IMR-90 (cell line): ENCODE measurements at regions not wholly inside any gene's neighbourhood (a gene's known extent, or its start where the extent isn't known, plus 50 kb on each side); places are given as distances from the start of the nearest gene placed in this dataset.
A peak's percentile ranks its signal among the peaks of the same experiment; 100 is the strongest.

Source experiments
- ATAC-seq: fragments of 200-7000 bp; cut with Tn5 transposase; 2 replicates; pipeline ENCODE4 v1.9.1; 2020; ENCODE audit warnings: low read depth, mild to moderate bottlenecking, moderate library complexity
- BruUV-seq: library from RNA; stranded (reverse); fragments of 400-500 nt; replicated peaks from 2 replicates; lab custom pipeline; 2021; lab: Mats Ljungman, UMichigan
- CTCF ChIA-PET: fragments of 300-600 bp; formaldehyde crosslinking; extraction: SDS; loops from one replicate; lab custom pipeline; 2021; ENCODE audit warnings: antibody characterized with exemption; lab: Yijun Ruan, JAX
- POLR2A ChIA-PET: fragments of 300-600 bp; sonication (Branson Sonifier 250); formaldehyde crosslinking; loops from one replicate; lab custom pipeline; 2022; ENCODE audit warnings: antibody characterized with exemption; ENCODE audit not compliant: unreplicated experiment; lab: Charles Lee
- DNase-seq: peaks from one replicate; pipeline ENCODE4 v3.0.0; 2013
- H2AFZ ChIP-seq: replicated peaks from 2 replicates; pipeline ENCODE3; 2013; ENCODE audit warnings: low read length, mild to moderate bottlenecking; ENCODE audit not compliant: poor library complexity
- H2AK5ac ChIP-seq: 2 replicates; pipeline ENCODE4 v1.6.1; 2013; ENCODE audit warnings: low read depth, low read length, inconsistent platforms
- H2AK9ac ChIP-seq: replicated peaks from 2 replicates; pipeline ENCODE3; 2013; ENCODE audit warnings: mild to moderate bottlenecking, low read depth, low read length, moderate library complexity; ENCODE audit not compliant: poor library complexity
- H2BK120ac ChIP-seq: 2 replicates; pipeline ENCODE4 v1.6.1; 2013; ENCODE audit warnings: low read depth, low read length, inconsistent platforms
- H2BK15ac ChIP-seq: 3 replicates; pipeline ENCODE4 v1.6.1; 2013; ENCODE audit warnings: low read depth, low read length, inconsistent platforms
- H2BK20ac ChIP-seq: 2 replicates; pipeline ENCODE4 v1.6.1; 2013; ENCODE audit warnings: low read depth, mild to moderate bottlenecking, inconsistent platforms, low read length, moderate library complexity
- H2BK5ac ChIP-seq: 2 replicates; pipeline ENCODE4 v1.6.1; 2013; ENCODE audit warnings: mild to moderate bottlenecking, low read depth, low read length, inconsistent platforms; ENCODE audit not compliant: poor library complexity, severe bottlenecking
- H3K14ac ChIP-seq: replicated peaks from 2 replicates; pipeline ENCODE4 v1.6.1; 2013; ENCODE audit warnings: low read depth, low read length, inconsistent platforms
- H3K18ac ChIP-seq: 2 replicates; pipeline ENCODE4 v1.6.1; 2013; ENCODE audit warnings: low read depth, low read length, control low read depth
- H3K23ac ChIP-seq: 2 replicates; pipeline ENCODE4 v1.6.1; 2013; ENCODE audit warnings: low read depth, low read length, inconsistent platforms
- H3K27ac ChIP-seq: 2 replicates; pipeline ENCODE4 v1.5.1; 2013; ENCODE audit warnings: mild to moderate bottlenecking, control low read depth, low read length; ENCODE audit not compliant: insufficient read depth
- H3K27me3 ChIP-seq: 2 replicates; pipeline ENCODE4 v1.6.1; 2013; ENCODE audit warnings: low read length; ENCODE audit not compliant: control insufficient read depth, insufficient read depth
- H3K36me3 ChIP-seq: 2 replicates; pipeline ENCODE4 v1.6.1; 2013; ENCODE audit warnings: low read length, mixed read lengths; ENCODE audit not compliant: control insufficient read depth, insufficient read depth
- H3K4ac ChIP-seq: 2 replicates; pipeline ENCODE4 v1.6.1; 2013; ENCODE audit warnings: low read depth, low read length, inconsistent platforms
- H3K4me1 ChIP-seq: 2 replicates; pipeline ENCODE4 v1.6.1; 2013; ENCODE audit warnings: low read length, mixed read lengths; ENCODE audit not compliant: control insufficient read depth, insufficient read depth
- H3K4me2 ChIP-seq: 2 replicates; pipeline ENCODE4 v1.6.1; 2013; ENCODE audit warnings: low read depth, mild to moderate bottlenecking, control low read depth, low read length, moderate library complexity
- H3K4me3 ChIP-seq: 2 replicates; pipeline ENCODE4 v1.5.1; 2013; ENCODE audit warnings: low read depth, mild to moderate bottlenecking, control low read depth, low read length, moderate library complexity; ENCODE audit not compliant: insufficient read depth
- H3K56ac ChIP-seq: 2 replicates; pipeline ENCODE4 v1.6.1; 2013; ENCODE audit warnings: low read length, inconsistent platforms; ENCODE audit not compliant: insufficient read depth; ENCODE audit errors: extremely low read depth
- H3K79me1 ChIP-seq, 2 experiments: 2 replicates each; pipeline ENCODE4 v1.6.1; 2013; ENCODE audit warnings: low read length in 2 of 2, inconsistent platforms in 1 of 2, low read depth in 1 of 2
- H3K9ac ChIP-seq: 2 replicates; pipeline ENCODE4 v1.6.1; 2013; ENCODE audit warnings: low read depth, low read length, control low read depth
- H3K9me1 ChIP-seq: 2 replicates; pipeline ENCODE4 v1.6.1; 2013; ENCODE audit warnings: low read length, inconsistent platforms; ENCODE audit not compliant: insufficient read depth
- H3K9me3 ChIP-seq: 2 replicates; pipeline ENCODE4 v1.6.1; 2013; ENCODE audit warnings: low read length; ENCODE audit not compliant: control insufficient read depth, insufficient read depth
- H4K20me1 ChIP-seq: 2 replicates; pipeline ENCODE4 v1.6.1; 2013; ENCODE audit warnings: low read length, inconsistent platforms; ENCODE audit not compliant: insufficient read depth
- H4K5ac ChIP-seq: 2 replicates; pipeline ENCODE4 v1.6.1; 2013; ENCODE audit warnings: mild to moderate bottlenecking, low read depth, low read length, control low read depth
- H4K8ac ChIP-seq, 2 experiments: 2 replicates each; pipeline ENCODE4 v1.6.1; 2013; ENCODE audit warnings: low read depth in 2 of 2, low read length in 2 of 2, control low read depth in 1 of 2, inconsistent platforms in 1 of 2
- H4K91ac ChIP-seq: 2 replicates; pipeline ENCODE4 v1.6.1; 2013; ENCODE audit warnings: low read depth, low read length, inconsistent platforms; ENCODE audit not compliant: insufficient read depth
- BHLHE40 ChIP-seq: fragments of 150-350 bp; IDR thresholded peaks from 2 replicates; pipeline ENCODE4 v1.6.1; 2016; ENCODE audit warnings: mild to moderate bottlenecking, low read depth, low read length
- ELK1 ChIP-seq: fragments of 150-350 bp; IDR thresholded peaks from 2 replicates; pipeline ENCODE4 v1.6.1; 2016; ENCODE audit warnings: low read depth, mild to moderate bottlenecking, low read length, moderate library complexity, borderline replicate concordance
- MAFK ChIP-seq: IDR thresholded peaks from 2 replicates; pipeline ENCODE4 v1.6.1; 2012; ENCODE audit warnings: low read depth, low read length, improper control_type of control experiment
- MXI1 ChIP-seq: IDR thresholded peaks from 2 replicates; pipeline ENCODE4 v1.6.1; 2012; ENCODE audit warnings: low read depth, mild to moderate bottlenecking, low read length, moderate library complexity, borderline replicate concordance
- POLR2A ChIP-seq: IDR thresholded peaks from 2 replicates; pipeline ENCODE4 v1.6.1; 2012; ENCODE audit warnings: mild to moderate bottlenecking, low read depth, low read length
- WGBS, 2 experiments: methylation state at CpG; one replicate each; pipeline versions ENCODE4 v1.1.5 to v1.1.7; 2013; ENCODE audit warnings: missing lambda C conversion rate in 2 of 2; ENCODE audit not compliant: insufficient read length in 1 of 2; ENCODE audit errors: extremely low coverage in 2 of 2; 5-methylcytosine and 5-hydroxymethylcytosine counted together
- dilution Hi-C: fragments of 300-500 bp; cut with HindIII; formaldehyde crosslinking; loops from one replicate; pipeline ENCODE4 v1.14.3; 2018; ENCODE audit warnings: low sequenced_read_pairs; ENCODE audit not compliant: unreplicated experiment
- in situ Hi-C: fragments of 300-500 bp; cut with MboI; formaldehyde crosslinking; loops from 3 replicates; pipeline ENCODE4 v1.14.3; 2019; ENCODE audit warnings: low sequenced_read_pairs, inconsistent platforms, mixed read lengths
- intact Hi-C: fragments of 100-400 bp; cut with micrococcal nuclease; formaldehyde crosslinking; loops from 2 replicates; pipeline ENCODE4 v1.10.0; 2022

- TF ChIP-seq MXI1: no peak
These were observed 355.6 kb downstream of the METTL15 start (continued) for GRCh38 chr11:28463826-28464225.

- Histone ChIP-seq H4K5ac (peak overlapping the region; percentile 93; the same call in 1 of the 2 replicates), H2BK120ac (peak overlapping the region; percentile 97), H3K36me3 (no peaks in the 10 kb centered on the region), H3K9me3 (no peaks in the 10 kb centered on the region), H3K9me1 (0 out of 2 replicates have a peak, but pooled peaks cover 3% of the 10 kb centered on the region), H3K79me1 (peaks cover 5 to 11% of the 10 kb centered on the region in 2 experiments; a peak in 3 of 4 replicates), H3K4me3 (no peak overlapping the region), H2BK5ac (peak overlapping the region; percentile 100), H2AK9ac (no peak overlapping the region), H3K23ac (peak overlapping the region; percentile 84; the same call in 1 of the 2 replicates), H2AFZ (no peak overlapping the region), H3K4ac (peak overlapping the region; percentile 81; the same call in 1 of the 2 replicates), H4K91ac (peak overlapping the region; percentile 1; the same call in 1 of the 2 replicates), H2AK5ac (peak overlapping the region; percentile 87), H3K14ac (peak overlapping the region; percentile 87), H3K4me2 (no peak overlapping the region), H3K56ac (no peak overlapping the region), H4K8ac (peak overlapping the region; percentile 34 to 93), H3K18ac (peak overlapping the region; percentile 94; the same call in 1 of the 2 replicates), H2BK20ac (peak overlapping the region; percentile 96), H2BK15ac (peak overlapping the region; percentile 91), H4K20me1 (no peaks in the 10 kb centered on the region), H3K27me3 (no peaks in the 10 kb centered on the region), H3K27ac (no peak overlapping the region), H3K9ac (no peak overlapping the region), H3K4me1 (peaks cover 23% of the 10 kb centered on the region)
- dilution Hi-C loops: no loop called here
- ChIA-PET CTCF (no interaction called here), POLR2A (no interaction called here)
- in situ Hi-C loops: no loop called here
- ATAC-seq (no peak), DNase-seq (peak; percentile 30)
- no TSS peak for BruUV-seq
- intact Hi-C loops: loop anchor here (5.0 to 10.0 kb wide), 3 partner anchors 527 to 760 kb away; partner anchors contain the start of gene BDNF
- no CpG with 5 or more reads among the region's 2 CpGs for WGBS, 2 experiments
- TF ChIP-seq POLR2A (no peak), MAFK (no peak), ELK1 (no peak), BHLHE40 (no peak)
These were observed 353.7 kb downstream of the METTL15 start for GRCh38 chr11:28461846-28462245.
